NCI-H187 (cell line): ENCODE measurements at regions not wholly inside any gene's neighbourhood (a gene's known extent, or its start where the extent isn't known, plus 50 kb on each side); places are given as distances from the start of the nearest gene placed in this dataset.
A peak's percentile ranks its signal among the peaks of the same experiment; 100 is the strongest.

Experiments used
- DNase-seq, 2 experiments: peaks; one replicate each; lab custom pipeline; 2025; lab: John Stamatoyannopoulos, UW

GRCh38 chr6:22668717-22669116 lies 99.4 kb downstream of the HDGFL1 start:
- DNase-seq: no peak

GRCh38 chr6:22670605-22671004 lies 101.2 kb downstream of the HDGFL1 start:
- DNase-seq: no peak

GRCh38 chr6:22673474-22673873 lies 104.1 kb downstream of the HDGFL1 start:
- DNase-seq: no peak

DNA sequence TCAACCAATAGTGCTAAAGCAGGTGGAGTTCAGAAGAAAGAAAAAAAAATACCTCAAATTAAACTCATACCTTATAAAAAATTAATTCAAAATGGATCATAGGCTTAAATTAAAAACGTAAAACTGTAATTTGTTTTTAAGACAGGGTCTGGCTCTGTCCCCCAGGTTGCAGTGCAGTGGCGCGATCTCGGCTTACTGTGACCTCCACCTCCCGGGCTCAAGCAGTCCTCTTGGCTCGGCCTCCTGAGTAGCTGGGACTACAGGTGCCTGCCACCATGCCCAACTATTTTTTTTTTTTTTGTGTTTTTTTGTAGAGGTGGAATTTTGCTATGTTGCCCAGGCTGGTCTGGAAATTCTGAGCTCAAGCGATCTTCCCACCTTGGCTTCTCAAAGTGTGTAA lies 111.6 kb downstream of the HDGFL1 start:
- DNase-seq: no peak

- DNase-seq: no peak
These were observed 112.4 kb downstream of the HDGFL1 start for GRCh38 chr6:22681761-22682160.

DNA sequence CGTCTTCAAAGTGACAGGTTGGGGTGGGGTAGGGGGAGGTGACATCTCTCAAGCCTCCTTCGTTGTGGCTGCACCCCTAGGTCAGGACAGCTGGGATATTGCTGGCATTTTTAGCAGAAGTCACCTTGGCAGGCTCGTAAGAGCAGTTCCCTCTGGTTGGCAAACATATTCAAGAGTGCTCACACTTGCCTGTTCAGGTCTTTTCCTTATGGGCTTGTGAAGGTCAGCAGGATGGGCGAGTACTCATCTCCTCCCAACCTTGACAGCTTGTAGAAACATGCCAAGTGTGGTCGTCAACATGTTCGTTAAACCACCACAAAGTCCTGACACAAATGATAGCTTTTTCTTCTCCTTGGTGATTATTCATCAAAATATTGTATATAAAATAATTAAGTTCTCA lies 113.6 kb downstream of the HDGFL1 start:
- no peak for DNase-seq

DNA sequence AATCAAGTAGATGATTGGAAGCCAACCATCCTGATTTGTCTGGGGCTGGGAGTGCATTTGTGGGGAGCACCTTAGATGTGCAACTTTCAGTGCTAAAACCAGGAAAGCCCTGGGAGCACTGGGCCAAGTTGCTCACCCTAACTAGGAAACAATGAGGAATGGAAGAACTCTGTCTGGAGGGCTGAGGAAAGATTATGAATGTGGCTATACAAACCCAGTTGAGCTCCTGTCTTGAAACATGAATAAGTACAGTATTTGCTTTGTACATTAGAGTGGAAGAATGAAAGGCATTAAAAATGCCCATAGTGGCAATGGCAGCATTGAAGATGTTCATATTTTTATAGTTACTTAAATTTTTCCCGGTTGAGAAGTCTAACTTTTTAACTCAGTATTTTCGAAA lies 121.1 kb downstream of the HDGFL1 start:
- DNase-seq: no peak

GRCh38 chr6:22694092-22694724 lies 124.8 kb downstream of the HDGFL1 start:
- DNase-seq: no peak

DNA sequence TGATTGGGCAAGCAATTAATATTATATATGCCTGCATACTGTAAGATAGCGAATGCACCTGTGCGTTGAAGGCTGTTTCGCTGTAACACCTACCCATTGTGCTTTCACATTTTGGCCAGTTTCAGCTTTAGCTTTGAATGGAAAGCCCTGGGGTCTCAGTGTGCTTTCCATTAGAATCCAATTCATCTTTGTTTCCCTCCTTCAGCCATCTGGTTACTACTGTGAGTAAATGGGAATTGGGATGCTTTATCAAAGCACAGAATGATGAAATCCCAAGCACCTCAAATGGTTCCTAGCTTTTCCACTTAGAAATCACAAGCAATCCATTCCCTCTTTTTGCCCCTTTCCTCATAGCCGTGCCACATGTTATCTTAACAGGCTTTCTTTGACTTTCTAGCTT lies 127.1 kb downstream of the HDGFL1 start:
- no peak for DNase-seq

DNA sequence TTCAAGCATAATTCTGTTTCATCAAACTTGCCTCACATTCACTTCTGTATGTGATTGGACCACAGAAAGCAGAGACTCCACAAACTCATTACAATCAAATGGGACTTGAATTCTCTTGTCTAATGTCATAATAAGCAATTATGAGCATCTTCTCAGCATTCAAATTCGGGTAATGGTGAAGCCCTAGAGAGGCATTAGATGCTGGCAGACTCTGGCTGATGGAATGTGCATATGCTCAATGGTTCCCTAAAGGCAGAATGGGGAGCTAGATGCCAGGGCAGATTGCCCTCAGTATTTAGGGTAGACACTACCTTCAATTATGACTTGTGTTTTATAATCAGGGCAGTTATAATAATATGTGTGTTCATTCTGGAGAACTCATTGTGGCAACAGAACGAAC lies 127.9 kb downstream of the HDGFL1 start:
- no peak for DNase-seq

DNA sequence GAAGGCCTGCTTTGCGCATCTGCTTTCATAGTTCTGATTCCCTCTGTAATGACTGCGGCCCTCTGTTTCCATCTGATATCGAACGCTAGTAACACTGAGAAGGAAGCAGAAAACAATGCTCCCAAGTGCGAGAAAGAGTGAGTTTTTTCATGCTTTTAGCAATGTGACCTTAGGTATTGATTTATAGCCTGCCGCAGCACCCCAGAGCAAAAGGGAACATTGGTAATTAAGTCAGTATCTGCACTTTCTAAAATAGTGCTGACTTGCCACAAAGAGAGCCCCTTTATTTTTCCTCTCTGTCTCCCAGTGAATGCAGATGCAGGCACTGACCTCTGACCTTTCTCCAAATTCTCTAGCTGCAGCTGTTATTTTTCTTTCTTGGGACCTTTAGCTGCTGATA lies 129.8 kb downstream of the HDGFL1 start:
- DNase-seq: no peak

GRCh38 chr6:22706651-22707050 lies 137.3 kb downstream of the HDGFL1 start:
- DNase-seq: no peak

DNA sequence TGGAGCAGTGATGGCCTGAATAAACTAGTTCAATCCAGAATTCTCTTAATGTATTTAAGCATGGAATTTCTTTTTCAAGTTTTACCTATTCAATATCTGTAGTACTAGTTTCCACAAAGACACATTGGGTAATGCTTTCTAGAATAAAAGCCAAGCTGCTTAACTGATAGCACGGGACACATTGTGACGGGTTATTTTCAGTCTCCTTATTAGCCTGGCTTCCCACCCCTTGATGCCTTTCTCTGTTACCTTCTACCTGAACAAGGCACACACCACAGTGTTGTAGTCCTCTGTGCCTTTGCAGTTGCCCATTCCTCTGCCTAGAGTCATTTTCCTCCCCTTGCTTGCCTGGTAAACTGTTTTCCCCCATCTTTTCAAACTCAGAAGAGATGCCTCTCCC lies 139.1 kb downstream of the HDGFL1 start:
- no peak for DNase-seq

- DNase-seq: no peak
These were observed 140.4 kb downstream of the HDGFL1 start for GRCh38 chr6:22709803-22710202.

- no peak for DNase-seq
These were observed 147.4 kb downstream of the HDGFL1 start for GRCh38 chr6:22716721-22717120.

DNA sequence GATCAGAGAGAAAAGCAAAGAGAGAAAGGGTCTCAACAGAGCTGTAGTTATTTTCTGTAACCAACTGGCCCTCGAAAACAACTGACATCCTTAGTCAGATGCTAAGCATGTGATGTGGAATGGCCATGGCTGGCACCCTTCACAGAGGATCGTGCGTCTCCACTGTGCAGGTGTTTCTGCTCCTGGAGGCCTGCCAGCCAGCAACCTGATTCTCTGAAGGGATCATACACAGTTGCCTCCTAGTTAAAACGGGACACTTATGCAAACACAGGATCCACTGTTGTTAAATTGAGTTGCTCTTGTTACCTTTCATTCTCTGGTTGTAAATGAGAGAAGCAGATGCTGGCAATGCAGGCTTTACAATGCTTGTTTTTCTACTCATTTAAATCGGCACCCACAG lies 148.5 kb downstream of the HDGFL1 start:
- peak; percentile 65 to 85 for DNase-seq

GRCh38 chr6:22722913-22723312 lies 153.5 kb downstream of the HDGFL1 start:
- no peak for DNase-seq

DNA sequence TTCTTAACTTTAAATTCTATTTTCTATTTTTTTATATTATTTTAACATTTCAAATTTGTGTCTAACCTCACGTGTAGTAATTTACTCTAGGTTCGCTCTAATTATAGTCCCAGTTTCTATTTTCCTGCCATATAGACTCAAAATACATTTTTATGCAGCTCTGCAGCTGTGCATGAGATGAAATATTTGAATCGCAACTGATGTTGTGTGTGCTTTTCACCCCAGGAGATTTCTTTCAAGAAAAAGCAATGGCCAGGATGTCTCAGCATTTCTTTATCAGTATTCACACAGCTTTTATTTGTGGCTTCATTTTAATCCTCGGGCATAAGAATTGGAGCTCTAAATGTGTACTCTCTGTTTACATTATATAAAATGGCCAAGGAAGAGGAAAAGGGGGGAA lies 157.6 kb downstream of the HDGFL1 start:
- no peak for DNase-seq

GRCh38 chr6:22727710-22728109 lies 158.3 kb downstream of the HDGFL1 start:
- DNase-seq: no peak

DNA sequence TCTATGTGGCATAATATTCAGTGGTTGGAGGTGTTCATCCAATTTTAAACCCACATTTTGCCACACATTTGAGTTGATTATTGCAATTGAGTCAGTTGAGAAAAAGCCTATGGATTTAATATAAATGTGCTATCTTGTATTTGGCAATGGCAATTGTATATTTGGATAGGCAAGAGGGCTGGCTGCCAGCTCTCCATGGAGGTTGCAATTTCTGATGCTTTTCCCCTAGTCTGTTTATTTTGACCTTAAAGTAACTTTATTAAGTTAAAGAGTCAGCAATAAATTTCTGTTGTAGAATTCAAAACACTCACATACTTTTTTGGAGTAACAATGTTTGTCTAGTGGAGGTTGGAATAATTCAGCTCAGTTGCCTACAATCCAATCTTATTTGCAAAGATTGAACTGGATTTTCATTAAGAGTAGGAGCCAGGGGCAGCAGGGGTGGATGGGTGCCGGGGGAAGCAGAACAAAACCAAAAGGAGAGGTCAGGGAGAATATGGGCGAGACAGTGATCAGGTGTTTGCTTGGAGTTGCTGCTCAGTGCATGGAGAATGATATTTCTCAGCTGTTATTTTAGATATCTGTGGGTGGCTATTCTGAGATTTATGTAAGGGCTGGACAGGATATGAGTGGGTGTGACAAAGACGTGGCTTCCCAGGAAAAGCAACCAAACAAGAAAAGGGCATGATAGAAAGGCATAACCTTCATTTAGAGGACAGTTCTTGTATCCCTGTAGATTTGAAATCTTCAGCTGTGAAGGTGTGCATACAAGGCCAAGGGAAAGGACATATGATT lies 163.0 kb downstream of the HDGFL1 start:
- no peak for DNase-seq

DNA sequence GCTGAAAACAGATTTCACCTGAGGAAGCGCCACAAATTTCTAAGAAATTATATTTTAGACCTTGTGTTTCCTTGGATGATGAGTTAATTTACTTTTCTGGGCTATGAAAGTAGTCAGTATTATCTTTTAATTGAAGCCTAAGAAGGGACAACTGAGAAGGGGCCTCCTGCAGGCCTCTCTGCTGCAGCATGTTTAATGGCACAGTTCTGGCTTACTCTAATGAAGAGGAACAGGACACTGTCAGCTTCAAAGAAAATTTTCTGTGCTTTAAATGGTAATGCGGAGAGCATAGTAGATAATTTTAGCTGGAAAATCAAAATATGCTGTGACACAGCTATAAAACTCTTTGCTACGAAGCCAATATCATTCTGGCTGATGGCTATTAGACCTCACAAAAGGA lies 167.4 kb downstream of the HDGFL1 start:
- no peak for DNase-seq

DNA sequence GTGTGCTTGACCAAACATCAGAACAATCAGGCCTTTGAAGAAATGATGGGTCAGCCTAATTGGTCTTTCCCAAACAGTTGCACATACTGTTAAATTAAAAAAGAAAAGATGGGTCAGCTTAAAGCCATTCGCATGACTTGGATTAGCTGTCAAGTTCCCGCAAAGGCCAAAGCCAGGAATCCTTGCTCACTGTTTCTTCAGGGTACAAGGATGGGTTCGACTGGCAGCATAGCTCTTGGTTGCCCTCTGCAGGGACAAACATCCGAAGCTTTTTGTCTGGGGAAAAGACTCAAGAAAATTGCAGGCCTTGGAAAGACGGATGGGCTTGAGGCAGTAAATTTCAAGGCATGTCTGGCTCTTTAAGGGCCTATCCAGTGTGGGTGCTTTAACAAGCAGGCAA lies 168.0 kb downstream of the HDGFL1 start:
- no peak for DNase-seq

DNA sequence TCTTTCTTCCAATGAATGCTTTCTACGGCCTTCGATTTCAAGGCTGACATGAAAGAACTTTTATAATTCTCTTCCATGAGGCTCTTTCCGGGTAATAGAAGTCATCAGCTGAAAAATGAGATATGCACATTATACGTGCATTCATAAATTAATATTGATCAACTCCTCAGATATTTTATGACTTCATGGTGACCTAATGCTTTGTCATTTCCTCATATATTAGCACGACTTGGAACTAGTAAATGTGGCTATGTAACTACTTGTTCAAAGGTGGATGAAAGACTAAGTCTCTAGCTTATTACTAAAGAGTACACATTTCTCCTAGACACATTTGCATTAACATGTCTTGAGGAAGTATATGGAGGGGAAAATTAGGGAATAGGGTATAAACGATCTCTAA lies 168.8 kb downstream of the HDGFL1 start:
- no peak for DNase-seq

DNA sequence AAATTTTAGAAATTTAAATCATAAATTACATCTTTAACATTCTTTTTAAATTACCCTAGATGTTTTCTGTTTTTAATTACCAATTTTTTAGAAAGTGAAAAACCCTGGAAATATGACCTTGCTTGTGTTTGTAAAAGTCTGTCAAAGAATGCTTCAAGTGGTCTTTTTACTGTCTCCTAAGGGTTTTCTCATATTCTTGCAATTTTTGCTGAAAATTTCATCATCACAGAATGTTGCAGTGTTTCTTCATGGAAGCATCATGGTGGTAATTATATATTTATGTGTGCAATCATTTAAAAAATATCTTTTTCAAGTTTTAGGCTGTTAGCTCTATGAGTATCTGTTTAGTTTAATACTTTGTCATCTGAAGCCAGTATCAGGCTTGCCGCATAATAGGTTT lies 178.2 kb downstream of the HDGFL1 start:
- DNase-seq: no peak
